ENCODE measurements at regions not wholly inside any gene's neighbourhood (a gene's known extent, or its start where the extent isn't known, plus 50 kb on each side); places are given as distances from the start of the nearest gene placed in this dataset.

DNA sequence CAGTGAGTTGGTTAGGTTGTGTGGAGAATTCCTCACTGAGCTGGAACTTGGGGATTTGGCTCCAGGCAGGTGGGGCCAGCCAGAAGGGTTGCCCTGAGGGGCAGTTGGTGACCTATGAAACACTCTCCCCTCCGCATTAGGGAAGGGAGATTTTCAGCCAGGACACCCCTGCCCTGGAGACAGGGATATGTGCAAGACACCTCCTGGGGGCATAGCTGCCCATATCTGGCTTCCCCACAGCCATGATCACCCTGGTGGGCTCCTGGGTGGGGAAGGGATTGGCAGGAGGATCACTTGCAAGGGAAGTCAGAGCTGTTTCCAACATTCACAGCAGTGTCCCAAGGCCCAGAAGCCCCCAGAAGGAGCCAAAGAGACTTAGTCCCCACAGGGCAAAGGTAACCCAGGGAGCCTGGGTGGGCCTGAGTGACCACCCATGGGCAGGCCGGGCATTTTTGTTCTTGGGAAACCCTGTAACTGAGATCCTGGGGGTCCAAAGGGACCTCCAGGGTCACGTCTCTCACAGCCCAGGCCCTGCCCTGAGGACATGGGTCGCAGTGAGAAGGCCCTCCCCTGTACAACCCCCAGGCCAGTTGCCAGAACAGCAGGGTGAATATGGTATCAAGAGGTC is 145.8 kb downstream of the MRPL14 start:
- TF ChIP-seq EZH2 (IDR thresholded peaks at IDR 0.05; ENCODE audit: low read depth) = no peak
- no peak for TF ChIP-seq CTCF (conservative IDR thresholded peaks at IDR 0.05)
- DNase-seq = no peak
- Histone ChIP-seq H3K4me1 (replicated peaks; ENCODE audit: insufficient read depth) (peaks cover 9% of the 10 kb centered on the region; the same call in 1 of the 2 replicates), H3K36me3 (ENCODE audit: low read depth) (no peaks in the 10 kb centered on the region), H3K79me2 (ENCODE audit: low read depth) (no peaks in the 10 kb centered on the region), H3K27me3 (ENCODE audit: insufficient read depth, low read depth) (no peaks in the 10 kb centered on the region), H3K9me3 (ENCODE audit: insufficient read depth, low read depth) (peaks cover under 1% of the 10 kb centered on the region; the same call in 1 of the 2 replicates), H3K4me3 (no peak overlapping the region), H3F3A (ENCODE audit: insufficient read depth, low read depth) (no peaks in the 10 kb centered on the region), H3K4me2 (no peak overlapping the region), H3K27ac (no peak overlapping the region), H4K20me1 (ENCODE audit: insufficient read depth) (no peaks in the 10 kb centered on the region), H3K9me2 (ENCODE audit: insufficient read depth) (no peaks in the 10 kb centered on the region), H2AFZ (no peak overlapping the region)
- CTCF ChIA-PET = no interaction called here
- POLR2A ChIA-PET (ENCODE audit: unreplicated experiment) = no interaction called here
- BruUV-seq (replicated peaks) = no TSS peak
- intact Hi-C loops (cut with micrococcal nuclease; ENCODE audit: unreplicated experiment) = no loop called here

GRCh38 chr6:43980004-43980795 is 147.1 kb downstream of the MRPL14 start:
- Histone ChIP-seq H3K27ac (no peak overlapping the region), H3K4me2 (no peak overlapping the region), H3F3A (ENCODE audit: insufficient read depth, low read depth) (no peaks in the 10 kb centered on the region), H3K27me3 (ENCODE audit: insufficient read depth, low read depth) (no peaks in the 10 kb centered on the region), H3K4me1 (replicated peaks; ENCODE audit: insufficient read depth) (peaks cover 10% of the 10 kb centered on the region), H3K9me3 (ENCODE audit: insufficient read depth, low read depth) (peaks cover 11% of the 10 kb centered on the region), H2AFZ (no peak overlapping the region), H3K4me3 (no peak overlapping the region), H3K9me2 (ENCODE audit: insufficient read depth) (no peaks in the 10 kb centered on the region), H3K79me2 (ENCODE audit: low read depth) (no peaks in the 10 kb centered on the region), H3K36me3 (ENCODE audit: low read depth) (no peaks in the 10 kb centered on the region), H4K20me1 (ENCODE audit: insufficient read depth) (no peaks in the 10 kb centered on the region)
- no peak for DNase-seq
- BruUV-seq (replicated peaks) = no TSS peak
- TF ChIP-seq CTCF (conservative IDR thresholded peaks at IDR 0.05) (no peak), EZH2 (IDR thresholded peaks at IDR 0.05; ENCODE audit: low read depth) (no peak)
- ChIA-PET CTCF (no interaction called here), POLR2A (ENCODE audit: unreplicated experiment) (no interaction called here)
- intact Hi-C loops (cut with micrococcal nuclease; ENCODE audit: unreplicated experiment) = no loop called here

- Histone ChIP-seq H3K27ac (no peak overlapping the region), H3K79me2 (ENCODE audit: low read depth) (no peaks in the 10 kb centered on the region)
- POLR2A ChIA-PET (ENCODE audit: unreplicated experiment) = interaction anchor here (0.7 kb wide), 1 partner anchor 46 kb away, joined by 4 read pairs; no protein-coding TSS in a partner anchor
Observed at GRCh38 chr6:43979525-43979924, 147.7 kb downstream of the MRPL14 start.

More at GRCh38 chr6:43979525-43979924, 147.7 kb downstream of the MRPL14 start:
- H3K9me2 ChIP-seq (ENCODE audit: insufficient read depth) = no peaks in the 10 kb centered on the region
- intact Hi-C loops (cut with micrococcal nuclease; ENCODE audit: unreplicated experiment) = no loop called here
- no peak overlapping the region for H3K4me2 ChIP-seq
- no peaks in the 10 kb centered on the region for H3K27me3 ChIP-seq (ENCODE audit: insufficient read depth, low read depth)
- H3K4me3 ChIP-seq = no peak overlapping the region
- peaks cover 11% of the 10 kb centered on the region for H3K9me3 ChIP-seq (ENCODE audit: insufficient read depth, low read depth)
- no peaks in the 10 kb centered on the region for H3F3A ChIP-seq (ENCODE audit: insufficient read depth, low read depth)
- no peak overlapping the region for H2AFZ ChIP-seq
- no peaks in the 10 kb centered on the region for H3K36me3 ChIP-seq (ENCODE audit: low read depth)
- no peak for TF ChIP-seq CTCF (conservative IDR thresholded peaks at IDR 0.05)
- no peak for TF ChIP-seq EZH2 (IDR thresholded peaks at IDR 0.05; ENCODE audit: low read depth)
- BruUV-seq (replicated peaks) = no TSS peak
- CTCF ChIA-PET = no interaction called here
- peaks cover 17% of the 10 kb centered on the region for H3K4me1 ChIP-seq (replicated peaks; ENCODE audit: insufficient read depth)
- DNase-seq = no peak
- H4K20me1 ChIP-seq (ENCODE audit: insufficient read depth) = no peaks in the 10 kb centered on the region

Data from PC-9 (cell line).